ENCODE measurements at regions not wholly inside any gene's neighbourhood (a gene's known extent, or its start where the extent isn't known, plus 50 kb on each side); places are given as distances from the start of the nearest gene placed in this dataset.

- Histone ChIP-seq H3K9ac (ENCODE audit: low read depth, low read length) (no peak overlapping the region), H3K36me3 (ENCODE audit: control insufficient read depth, insufficient read depth, low read length) (no peaks in the 10 kb centered on the region)
Measured at GRCh38 chr10:78768041-78768835, 300.5 kb upstream of the ZMIZ1 start.

GRCh38 chr10:78768876-78769275 lies 299.9 kb upstream of the ZMIZ1 start:
- Histone ChIP-seq H3K27me3 (ENCODE audit: control insufficient read depth, insufficient read depth, low read length) (no peaks in the 10 kb centered on the region), H3K9me3 (ENCODE audit: control insufficient read depth, insufficient read depth, low read length) (no peaks in the 10 kb centered on the region), H3K36me3 (ENCODE audit: control insufficient read depth, insufficient read depth, low read length) (no peaks in the 10 kb centered on the region), H3K9ac (ENCODE audit: low read depth, low read length) (no peak overlapping the region), H3K4me3 (ENCODE audit: low read depth, low read length) (no peak overlapping the region), H3K4me1 (ENCODE audit: control insufficient read depth, insufficient read depth, low read length) (no peaks in the 10 kb centered on the region)

More at GRCh38 chr10:78768041-78768835, 300.5 kb upstream of the ZMIZ1 start:
- no peaks in the 10 kb centered on the region for H3K9me3 ChIP-seq (ENCODE audit: control insufficient read depth, insufficient read depth, low read length)
- H3K4me3 ChIP-seq (ENCODE audit: low read depth, low read length) = no peak overlapping the region
- H3K4me1 ChIP-seq (ENCODE audit: control insufficient read depth, insufficient read depth, low read length) = no peaks in the 10 kb centered on the region
- H3K27me3 ChIP-seq (ENCODE audit: control insufficient read depth, insufficient read depth, low read length) = no peaks in the 10 kb centered on the region

- Histone ChIP-seq H3K9ac (ENCODE audit: low read depth, low read length) (no peak overlapping the region), H3K36me3 (ENCODE audit: control insufficient read depth, insufficient read depth, low read length) (no peaks in the 10 kb centered on the region), H3K4me3 (ENCODE audit: low read depth, low read length) (no peak overlapping the region), H3K4me1 (ENCODE audit: control insufficient read depth, insufficient read depth, low read length) (no peaks in the 10 kb centered on the region), H3K9me3 (ENCODE audit: control insufficient read depth, insufficient read depth, low read length) (no peaks in the 10 kb centered on the region), H3K27me3 (ENCODE audit: control insufficient read depth, insufficient read depth, low read length) (no peaks in the 10 kb centered on the region)
Measured at GRCh38 chr10:78769526-78769925, 299.2 kb upstream of the ZMIZ1 start.

- H3K4me3 ChIP-seq (ENCODE audit: low read depth, low read length) = no peak overlapping the region
- no peaks in the 10 kb centered on the region for H3K9me3 ChIP-seq (ENCODE audit: control insufficient read depth, insufficient read depth, low read length)
- no peaks in the 10 kb centered on the region for H3K27me3 ChIP-seq (ENCODE audit: control insufficient read depth, insufficient read depth, low read length)
- H3K36me3 ChIP-seq (ENCODE audit: control insufficient read depth, insufficient read depth, low read length) = no peaks in the 10 kb centered on the region
- H3K4me1 ChIP-seq (ENCODE audit: control insufficient read depth, insufficient read depth, low read length) = no peaks in the 10 kb centered on the region
- no peak overlapping the region for H3K9ac ChIP-seq (ENCODE audit: low read depth, low read length)
Measured at GRCh38 chr10:78770167-78771090, 298.3 kb upstream of the ZMIZ1 start.

GRCh38 chr10:78771260-78771659 lies 297.5 kb upstream of the ZMIZ1 start:
- Histone ChIP-seq H3K4me1 (ENCODE audit: control insufficient read depth, insufficient read depth, low read length) (no peaks in the 10 kb centered on the region), H3K27me3 (ENCODE audit: control insufficient read depth, insufficient read depth, low read length) (no peaks in the 10 kb centered on the region), H3K9ac (ENCODE audit: low read depth, low read length) (no peak overlapping the region), H3K36me3 (ENCODE audit: control insufficient read depth, insufficient read depth, low read length) (no peaks in the 10 kb centered on the region), H3K9me3 (ENCODE audit: control insufficient read depth, insufficient read depth, low read length) (no peaks in the 10 kb centered on the region), H3K4me3 (ENCODE audit: low read depth, low read length) (no peak overlapping the region)

- H3K27me3 ChIP-seq (ENCODE audit: control insufficient read depth, insufficient read depth, low read length) = no peaks in the 10 kb centered on the region
- H3K36me3 ChIP-seq (ENCODE audit: control insufficient read depth, insufficient read depth, low read length) = no peaks in the 10 kb centered on the region
Measured at GRCh38 chr10:78771808-78772455, 296.8 kb upstream of the ZMIZ1 start.

GRCh38 chr10:78772486-78772885 lies 296.3 kb upstream of the ZMIZ1 start:
- no peaks in the 10 kb centered on the region for H3K9me3 ChIP-seq (ENCODE audit: control insufficient read depth, insufficient read depth, low read length)
- H3K9ac ChIP-seq (ENCODE audit: low read depth, low read length) = no peak overlapping the region
- no peaks in the 10 kb centered on the region for H3K4me1 ChIP-seq (ENCODE audit: control insufficient read depth, insufficient read depth, low read length)
- no peaks in the 10 kb centered on the region for H3K27me3 ChIP-seq (ENCODE audit: control insufficient read depth, insufficient read depth, low read length)
- H3K36me3 ChIP-seq (ENCODE audit: control insufficient read depth, insufficient read depth, low read length) = no peaks in the 10 kb centered on the region
- H3K4me3 ChIP-seq (ENCODE audit: low read depth, low read length) = no peak overlapping the region

More at GRCh38 chr10:78771808-78772455, 296.8 kb upstream of the ZMIZ1 start:
- Histone ChIP-seq H3K9me3 (ENCODE audit: control insufficient read depth, insufficient read depth, low read length) (no peaks in the 10 kb centered on the region), H3K4me3 (ENCODE audit: low read depth, low read length) (no peak overlapping the region), H3K9ac (ENCODE audit: low read depth, low read length) (no peak overlapping the region), H3K4me1 (ENCODE audit: control insufficient read depth, insufficient read depth, low read length) (no peaks in the 10 kb centered on the region)

- no peaks in the 10 kb centered on the region for H3K4me1 ChIP-seq (ENCODE audit: control insufficient read depth, insufficient read depth, low read length)
- no peak overlapping the region for H3K4me3 ChIP-seq (ENCODE audit: low read depth, low read length)
- H3K36me3 ChIP-seq (ENCODE audit: control insufficient read depth, insufficient read depth, low read length) = no peaks in the 10 kb centered on the region
- no peaks in the 10 kb centered on the region for H3K9me3 ChIP-seq (ENCODE audit: control insufficient read depth, insufficient read depth, low read length)
- no peaks in the 10 kb centered on the region for H3K27me3 ChIP-seq (ENCODE audit: control insufficient read depth, insufficient read depth, low read length)
- H3K9ac ChIP-seq (ENCODE audit: low read depth, low read length) = no peak overlapping the region
Measured at GRCh38 chr10:78772986-78773530, 295.7 kb upstream of the ZMIZ1 start.

GRCh38 chr10:78774614-78774998 lies 294.2 kb upstream of the ZMIZ1 start:
- H3K4me3 ChIP-seq (ENCODE audit: low read depth, low read length) = no peak overlapping the region
- H3K27me3 ChIP-seq (ENCODE audit: control insufficient read depth, insufficient read depth, low read length) = no peaks in the 10 kb centered on the region
- no peaks in the 10 kb centered on the region for H3K4me1 ChIP-seq (ENCODE audit: control insufficient read depth, insufficient read depth, low read length)
- H3K9ac ChIP-seq (ENCODE audit: low read depth, low read length) = no peak overlapping the region
- no peaks in the 10 kb centered on the region for H3K36me3 ChIP-seq (ENCODE audit: control insufficient read depth, insufficient read depth, low read length)
- no peaks in the 10 kb centered on the region for H3K9me3 ChIP-seq (ENCODE audit: control insufficient read depth, insufficient read depth, low read length)

- no peaks in the 10 kb centered on the region for H3K9me3 ChIP-seq (ENCODE audit: control insufficient read depth, insufficient read depth, low read length)
- H3K27me3 ChIP-seq (ENCODE audit: control insufficient read depth, insufficient read depth, low read length) = no peaks in the 10 kb centered on the region
- no peaks in the 10 kb centered on the region for H3K36me3 ChIP-seq (ENCODE audit: control insufficient read depth, insufficient read depth, low read length)
- H3K9ac ChIP-seq (ENCODE audit: low read depth, low read length) = no peak overlapping the region
- no peak overlapping the region for H3K4me3 ChIP-seq (ENCODE audit: low read depth, low read length)
- no peaks in the 10 kb centered on the region for H3K4me1 ChIP-seq (ENCODE audit: control insufficient read depth, insufficient read depth, low read length)
Measured at GRCh38 chr10:78774999-78775711, 293.6 kb upstream of the ZMIZ1 start.

GRCh38 chr10:78775891-78776290 lies 292.9 kb upstream of the ZMIZ1 start:
- H3K27me3 ChIP-seq (ENCODE audit: control insufficient read depth, insufficient read depth, low read length) = no peaks in the 10 kb centered on the region
- H3K4me1 ChIP-seq (ENCODE audit: control insufficient read depth, insufficient read depth, low read length) = no peaks in the 10 kb centered on the region
- H3K9me3 ChIP-seq (ENCODE audit: control insufficient read depth, insufficient read depth, low read length) = no peaks in the 10 kb centered on the region
- H3K4me3 ChIP-seq (ENCODE audit: low read depth, low read length) = no peak overlapping the region
- no peaks in the 10 kb centered on the region for H3K36me3 ChIP-seq (ENCODE audit: control insufficient read depth, insufficient read depth, low read length)
- no peak overlapping the region for H3K9ac ChIP-seq (ENCODE audit: low read depth, low read length)
